H9 (cell line): ENCODE measurements at regions not wholly inside any gene's neighbourhood (a gene's known extent, or its start where the extent isn't known, plus 50 kb on each side); places are given as distances from the start of the nearest gene placed in this dataset.

Experiments used
- DNase-seq: peaks from one replicate; pipeline ENCODE4 v3.0.0-alpha.2; 2017
- H2AFZ ChIP-seq: one replicate; pipeline ENCODE4 v1.6.1; 2013; ENCODE audit warnings: mild to moderate bottlenecking, low read length, control low read depth, moderate library complexity
- H2AK5ac ChIP-seq: 2 replicates; pipeline ENCODE4 v1.6.1; 2013; ENCODE audit warnings: low read length, control low read depth, mixed read lengths; ENCODE audit not compliant: insufficient read length
- H2BK120ac ChIP-seq: one replicate; pipeline ENCODE4 v1.6.1; 2013; ENCODE audit warnings: low read depth, mild to moderate bottlenecking, low read length, control low read depth, inconsistent platforms; ENCODE audit not compliant: poor library complexity, severe bottlenecking
- H2BK12ac ChIP-seq: 2 replicates; pipeline ENCODE4 v1.6.1; 2013; ENCODE audit warnings: low read length, control low read depth, mixed read lengths, low read depth; ENCODE audit not compliant: insufficient read length
- H2BK15ac ChIP-seq: 2 replicates; pipeline ENCODE4 v1.6.1; 2013; ENCODE audit warnings: low read depth, low read length, control low read depth
- H2BK20ac ChIP-seq: one replicate; pipeline ENCODE4 v1.6.1; 2013; ENCODE audit warnings: low read depth, mild to moderate bottlenecking, low read length, control low read depth, inconsistent platforms; ENCODE audit not compliant: poor library complexity, severe bottlenecking
- H2BK5ac ChIP-seq: 2 replicates; pipeline ENCODE4 v1.6.1; 2013; ENCODE audit warnings: low read length, control low read depth, mixed read lengths; ENCODE audit not compliant: insufficient read length
- H3K14ac ChIP-seq: 2 replicates; pipeline ENCODE4 v1.6.1; 2013; ENCODE audit warnings: low read length, control low read depth; ENCODE audit not compliant: insufficient read depth
- H3K18ac ChIP-seq: 2 replicates; pipeline ENCODE4 v1.6.1; 2013; ENCODE audit warnings: low read depth, mild to moderate bottlenecking, mixed read lengths, low read length, control low read depth; ENCODE audit not compliant: insufficient read length
- H3K23ac ChIP-seq: 2 replicates; pipeline ENCODE4 v1.6.1; 2013; ENCODE audit warnings: low read length, control low read depth, mixed read lengths, low read depth; ENCODE audit not compliant: insufficient read length
- H3K23me2 ChIP-seq: 2 replicates; pipeline ENCODE4 v1.6.1; 2013; ENCODE audit warnings: low read depth, mild to moderate bottlenecking, mixed read lengths, low read length, control low read depth; ENCODE audit not compliant: insufficient read length, poor library complexity, severe bottlenecking
- H3K27ac ChIP-seq: 2 replicates; pipeline ENCODE4 v1.5.1; 2013; ENCODE audit warnings: low read length, control low read depth, mixed read lengths, low read depth; ENCODE audit not compliant: insufficient read length
- H3K27me3 ChIP-seq: 2 replicates; pipeline ENCODE4 v1.6.1; 2013; ENCODE audit warnings: low read length, control low read depth, inconsistent platforms; ENCODE audit not compliant: insufficient read depth
- H3K4ac ChIP-seq: 2 replicates; pipeline ENCODE4 v1.6.1; 2013; ENCODE audit warnings: low read depth, mild to moderate bottlenecking, control low read depth, inconsistent platforms, low read length, moderate library complexity
- H3K4me1 ChIP-seq: 2 replicates; pipeline ENCODE4 v1.6.1; 2013; ENCODE audit warnings: low read length, control low read depth, inconsistent platforms; ENCODE audit not compliant: insufficient read depth
- H3K4me2 ChIP-seq: 2 replicates; pipeline ENCODE4 v1.6.1; 2013; ENCODE audit warnings: low read length, control low read depth, mixed read lengths; ENCODE audit not compliant: insufficient read length, insufficient read depth
- H3K56ac ChIP-seq: 2 replicates; pipeline ENCODE4 v1.6.1; 2013; ENCODE audit warnings: low read depth, mild to moderate bottlenecking, mixed read lengths, low read length, control low read depth; ENCODE audit not compliant: insufficient read length
- H3K79me1 ChIP-seq: 2 replicates; pipeline ENCODE4 v1.6.1; 2013; ENCODE audit warnings: low read depth, mild to moderate bottlenecking, moderate library complexity, low read length, control low read depth, inconsistent platforms; ENCODE audit not compliant: insufficient read depth, poor library complexity, severe bottlenecking
- H3K79me2 ChIP-seq: 2 replicates; pipeline ENCODE4 v1.6.1; 2013; ENCODE audit warnings: low read length, control low read depth, inconsistent platforms; ENCODE audit not compliant: insufficient read depth
- H3K9ac ChIP-seq: 2 replicates; pipeline ENCODE4 v1.6.1; 2013; ENCODE audit warnings: low read length, control low read depth, mixed read lengths; ENCODE audit not compliant: insufficient read length; ENCODE audit errors: extremely low read depth
- H3K9me3 ChIP-seq: one replicate; pipeline ENCODE4 v1.6.1; 2013; ENCODE audit warnings: low read depth, low read length, inconsistent platforms; ENCODE audit not compliant: control insufficient read depth
- H3T11ph ChIP-seq: one replicate; pipeline ENCODE4 v1.6.1; 2013; ENCODE audit warnings: mild to moderate bottlenecking, low read length, control low read depth, inconsistent platforms
- H4K20me1 ChIP-seq: one replicate; pipeline ENCODE4 v1.6.1; 2013; ENCODE audit not compliant: control insufficient read depth, insufficient read length, insufficient read depth
- H4K5ac ChIP-seq: 2 replicates; pipeline ENCODE4 v1.6.1; 2013; ENCODE audit warnings: low read depth, mild to moderate bottlenecking, mixed read lengths, low read length, control low read depth; ENCODE audit not compliant: insufficient read length
- H4K8ac ChIP-seq: replicated peaks from 2 replicates; pipeline ENCODE4 v1.6.1; 2013; ENCODE audit warnings: low read length, control low read depth, mixed read lengths, low read depth; ENCODE audit not compliant: insufficient read length
- H4K91ac ChIP-seq: 2 replicates; pipeline ENCODE4 v1.6.1; 2013; ENCODE audit warnings: low read depth, mild to moderate bottlenecking, moderate library complexity, mixed read lengths, low read length, control low read depth; ENCODE audit not compliant: insufficient read length
- H3K27ac Mint-ChIP-seq, 3 experiments: 2 replicates in 2 of 3; 3 replicates in 1 of 3; pipeline ENCODE4 v1.8.0; 2020 to 2021; ENCODE audit warnings: mixed read lengths in 3 of 3, mild to moderate bottlenecking in 1 of 3, moderate library complexity in 1 of 3
- H3K27me3 Mint-ChIP-seq: 2 replicates; pipeline ENCODE4 v1.8.0; 2021; ENCODE audit warnings: low read depth, mild to moderate bottlenecking, moderate library complexity, mixed read lengths
- H3K36me3 Mint-ChIP-seq, 3 experiments: 2 replicates in 2 of 3; 3 replicates in 1 of 3; pipeline ENCODE4 v1.8.0; 2020 to 2021; ENCODE audit warnings: low read depth in 3 of 3, mixed read lengths in 3 of 3; ENCODE audit not compliant: insufficient read depth in 1 of 3
- H3K4me1 Mint-ChIP-seq, 2 experiments: 2 replicates each; pipeline ENCODE4 v1.8.0; 2020; ENCODE audit warnings: mixed read lengths in 2 of 2
- H3K4me3 Mint-ChIP-seq, 2 experiments: 2 replicates in 1 of 2; 3 replicates in 1 of 2; pipeline ENCODE4 v1.8.0; 2020 to 2021; ENCODE audit warnings: mild to moderate bottlenecking in 2 of 2, mixed read lengths in 2 of 2, moderate library complexity in 1 of 2
- H3K9me3 Mint-ChIP-seq, 2 experiments: 2 replicates in 1 of 2; 3 replicates in 1 of 2; pipeline ENCODE4 v1.8.0; 2020; ENCODE audit warnings: mild to moderate bottlenecking in 2 of 2, mixed read lengths in 2 of 2, moderate library complexity in 1 of 2
- CTCF ChIP-seq: fragments of 200-600 bp; sonication (generic); conservative IDR thresholded peaks from 3 replicates; pipeline ENCODE4 v1.8.0; 2021; ENCODE audit warnings: antibody characterized with exemption, mild to moderate bottlenecking
- WGBS: extraction: QIAGEN DNeasy Blood & Tissue Kit; methylation state at CpG from one replicate; pipeline ENCODE4 v1.1.7; 2013; ENCODE audit warnings: missing lambda C conversion rate, low lambda C conversion rate, mixed read lengths; ENCODE audit not compliant: insufficient read length; ENCODE audit errors: extremely low coverage; 5-methylcytosine and 5-hydroxymethylcytosine counted together

- DNase-seq = no peak
- Histone ChIP-seq H3K79me1 (no peaks in the 10 kb centered on the region), H4K8ac (no peak overlapping the region), H4K5ac (no peak overlapping the region), H2BK15ac (no peak overlapping the region), H2BK12ac (no peak overlapping the region), H2BK120ac (no peak overlapping the region), H3K27me3 (no peaks in the 10 kb centered on the region), H3K9ac (no peak overlapping the region), H3K4ac (no peak overlapping the region), H3K56ac (no peak overlapping the region), H3K4me1 (no peaks in the 10 kb centered on the region), H3K14ac (no peak overlapping the region), H3K27ac (no peak overlapping the region), H3K79me2 (no peaks in the 10 kb centered on the region), H3K23me2 (no peaks in the 10 kb centered on the region), H4K20me1 (no peaks in the 10 kb centered on the region), H3K23ac (no peak overlapping the region), H3K9me3 (no peaks in the 10 kb centered on the region), H3K18ac (no peak overlapping the region), H3K4me2 (no peak overlapping the region), H2AFZ (no peak overlapping the region), H2AK5ac (no peak overlapping the region), H2BK20ac (no peak overlapping the region), H2BK5ac (no peak overlapping the region), H4K91ac (no peak overlapping the region), H3T11ph (no peak overlapping the region)
- no CpG with 5 or more reads among the region's 3 CpGs for WGBS
- Mint-ChIP-seq H3K9me3 (no peaks in the 10 kb centered on the region), H3K27me3 (no peaks in the 10 kb centered on the region; the same call in none of the 2 replicates), H3K27ac (no peak overlapping the region), H3K4me1 (no peaks in the 10 kb centered on the region), H3K36me3 (no peaks in the 10 kb centered on the region), H3K4me3 (no peak overlapping the region)
- TF ChIP-seq CTCF = no peak
These were observed 365.8 kb upstream of the MARCKS start for GRCh38 chr6:113491376-113491775.
